Thyroid gland (tissue), 4 donors: ENCODE measurements at regions not wholly inside any gene's neighbourhood (a gene's known extent, or its start where the extent isn't known, plus 50 kb on each side); places are given as distances from the start of the nearest gene placed in this dataset.

Source experiments
- DNase-seq, 2 donors: peaks; one replicate each; pipeline ENCODE4 v3.0.0-alpha.2; 2019
- H3K27ac ChIP-seq, 3 donors: fragments of 200-600 bp; sonication (generic); 1 replicate in 2 of 3; 2 replicates in 1 of 3; pipeline ENCODE4 v1.5.1; 2016 to 2019; ENCODE audit warnings: mild to moderate bottlenecking in 1 of 3, moderate library complexity in 1 of 3
- H3K27me3 ChIP-seq: fragments of 200-600 bp; sonication (generic); one replicate; pipeline ENCODE4 v1.5.1; 2019
- H3K36me3 ChIP-seq, 2 donors: fragments of 200-600 bp; sonication (generic); one replicate each; pipeline ENCODE4 v1.5.1; 2016 to 2019
- H3K4me1 ChIP-seq, 2 donors: fragments of 200-600 bp; sonication (generic); one replicate each; pipeline ENCODE4 v1.5.1; 2017 to 2019
- H3K4me3 ChIP-seq, 3 donors: fragments of 200-600 bp; sonication (generic); replicated peaks in 1 of 3; 1 replicate in 2 of 3; 2 replicates in 1 of 3; pipeline ENCODE4 v1.5.1; 2016; ENCODE audit warnings: mild to moderate bottlenecking in 1 of 3
- H3K9me3 ChIP-seq: fragments of 200-600 bp; sonication (generic); one replicate; pipeline ENCODE4 v1.5.1; 2017
- POLR2A ChIP-seq, 2 donors: fragments of 450-650 bp; IDR thresholded peaks; one replicate each; pipeline ENCODE4 v1.6.1; 2017; ENCODE audit warnings: antibody characterized with exemption in 2 of 2, mild to moderate bottlenecking in 2 of 2, moderate library complexity in 1 of 2
- WGBS, 2 donors: methylation state at CpG; one replicate each; pipeline ENCODE4 v1.1.5; 2017; 5-methylcytosine and 5-hydroxymethylcytosine counted together
- intact Hi-C: fragments of 100-400 bp; cut with DNase I; formaldehyde crosslinking; loops from one replicate; pipeline ENCODE4 v1.15.1; 2023
- TF ChIP-seq, protein P1 (sequence below), 6 experiments: fragments of 200-600 bp in 3 of 6; fragments of 450-650 bp in 3 of 6; sonication (generic) in 3 of 6; IDR thresholded peaks; one replicate each; pipeline ENCODE4 v1.5.1; 2016 to 2019; ENCODE audit warnings: antibody characterized with exemption in 6 of 6, mild to moderate bottlenecking in 2 of 6, inconsistent platforms in 1 of 6, moderate library complexity in 1 of 6

DNA sequence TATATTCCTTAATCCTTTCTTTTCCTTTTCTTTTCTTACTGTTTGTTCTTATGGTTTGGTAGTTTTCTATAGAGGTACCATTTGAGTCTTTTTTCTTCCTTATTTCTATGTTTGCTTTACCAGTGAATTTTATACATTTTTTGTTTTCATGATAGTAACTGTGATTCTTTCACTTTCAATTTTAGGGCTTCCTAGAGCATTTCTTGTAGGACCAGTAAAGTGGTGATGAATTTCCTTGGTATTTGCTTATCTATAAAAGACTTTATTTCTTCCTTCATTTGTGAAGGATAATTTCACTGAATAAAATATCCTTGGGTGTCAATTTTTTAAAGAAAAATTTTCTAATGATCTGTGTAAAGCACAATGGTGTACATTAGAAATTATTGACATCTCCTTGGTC is 637.4 kb downstream of the CD109 start:
- H3K4me1 ChIP-seq, result no peaks in the 10 kb centered on the region
- no peaks in the 10 kb centered on the region for H3K27me3 ChIP-seq
- no peak overlapping the region for H3K27ac ChIP-seq
- intact Hi-C loops, result no loop called here
- H3K36me3 ChIP-seq, result no peaks in the 10 kb centered on the region
- DNase-seq, result no peak
- H3K9me3 ChIP-seq, result no peaks in the 10 kb centered on the region
- no peak overlapping the region for H3K4me3 ChIP-seq
- TF ChIP-seq, protein P1, sequence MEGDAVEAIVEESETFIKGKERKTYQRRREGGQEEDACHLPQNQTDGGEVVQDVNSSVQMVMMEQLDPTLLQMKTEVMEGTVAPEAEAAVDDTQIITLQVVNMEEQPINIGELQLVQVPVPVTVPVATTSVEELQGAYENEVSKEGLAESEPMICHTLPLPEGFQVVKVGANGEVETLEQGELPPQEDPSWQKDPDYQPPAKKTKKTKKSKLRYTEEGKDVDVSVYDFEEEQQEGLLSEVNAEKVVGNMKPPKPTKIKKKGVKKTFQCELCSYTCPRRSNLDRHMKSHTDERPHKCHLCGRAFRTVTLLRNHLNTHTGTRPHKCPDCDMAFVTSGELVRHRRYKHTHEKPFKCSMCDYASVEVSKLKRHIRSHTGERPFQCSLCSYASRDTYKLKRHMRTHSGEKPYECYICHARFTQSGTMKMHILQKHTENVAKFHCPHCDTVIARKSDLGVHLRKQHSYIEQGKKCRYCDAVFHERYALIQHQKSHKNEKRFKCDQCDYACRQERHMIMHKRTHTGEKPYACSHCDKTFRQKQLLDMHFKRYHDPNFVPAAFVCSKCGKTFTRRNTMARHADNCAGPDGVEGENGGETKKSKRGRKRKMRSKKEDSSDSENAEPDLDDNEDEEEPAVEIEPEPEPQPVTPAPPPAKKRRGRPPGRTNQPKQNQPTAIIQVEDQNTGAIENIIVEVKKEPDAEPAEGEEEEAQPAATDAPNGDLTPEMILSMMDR (IDR thresholded peaks at IDR 0.05), result no peak
- no peak for TF ChIP-seq POLR2A (IDR thresholded peaks at IDR 0.05)

DNA sequence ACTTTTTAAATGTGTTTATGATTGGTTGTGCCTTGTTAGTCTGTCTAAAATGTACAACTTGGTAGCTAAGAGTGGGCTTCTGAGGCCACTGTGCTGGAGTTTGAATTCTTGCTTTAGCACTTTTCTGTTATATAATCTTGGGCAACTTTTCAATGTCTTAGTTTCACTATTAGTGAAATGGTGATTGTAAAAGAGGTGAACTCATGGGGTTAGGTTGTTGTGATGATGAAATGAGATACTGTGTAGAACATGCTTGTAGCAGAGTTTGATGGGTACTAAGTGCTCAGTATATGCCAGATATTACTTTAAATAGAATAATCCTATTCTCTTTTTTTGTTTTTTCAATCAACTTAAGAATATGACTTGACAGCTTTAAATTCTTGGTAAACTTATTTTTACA is 624.7 kb downstream of the CD109 start:
- no peaks in the 10 kb centered on the region for H3K27me3 ChIP-seq
- DNase-seq, result no peak
- no peaks in the 10 kb centered on the region for H3K36me3 ChIP-seq
- H3K9me3 ChIP-seq, result no peaks in the 10 kb centered on the region
- intact Hi-C loops, result no loop called here
- no peak for TF ChIP-seq POLR2A (IDR thresholded peaks at IDR 0.05)
- TF ChIP-seq, protein P1 (IDR thresholded peaks at IDR 0.05), result no peak
- no peak overlapping the region for H3K27ac ChIP-seq
- no peak overlapping the region for H3K4me3 ChIP-seq
- H3K4me1 ChIP-seq, result no peaks in the 10 kb centered on the region

DNA sequence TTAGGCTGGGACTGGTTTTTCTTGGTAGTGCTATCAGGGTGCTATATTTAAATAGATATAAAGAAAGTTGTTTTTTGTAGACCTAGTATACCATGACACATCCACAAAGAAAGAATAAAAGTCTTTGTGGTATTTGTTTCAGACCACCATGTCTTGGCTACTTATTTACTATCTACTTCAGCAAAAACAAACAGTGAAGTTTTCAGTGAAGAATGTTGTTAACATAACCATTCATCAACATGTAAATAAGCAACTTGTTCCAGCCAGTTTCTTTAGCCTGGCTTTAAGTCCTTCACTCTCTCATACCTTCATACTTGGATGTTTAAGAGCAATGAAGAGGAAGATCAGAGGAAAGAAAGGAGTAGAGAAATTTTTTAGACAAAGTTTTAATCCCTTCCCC is 624.1 kb downstream of the CD109 start:
- intact Hi-C loops, result no loop called here
- H3K4me1 ChIP-seq, result no peaks in the 10 kb centered on the region
- TF ChIP-seq, protein P1 (IDR thresholded peaks at IDR 0.05), result no peak
- no peak for TF ChIP-seq POLR2A (IDR thresholded peaks at IDR 0.05)

DNA sequence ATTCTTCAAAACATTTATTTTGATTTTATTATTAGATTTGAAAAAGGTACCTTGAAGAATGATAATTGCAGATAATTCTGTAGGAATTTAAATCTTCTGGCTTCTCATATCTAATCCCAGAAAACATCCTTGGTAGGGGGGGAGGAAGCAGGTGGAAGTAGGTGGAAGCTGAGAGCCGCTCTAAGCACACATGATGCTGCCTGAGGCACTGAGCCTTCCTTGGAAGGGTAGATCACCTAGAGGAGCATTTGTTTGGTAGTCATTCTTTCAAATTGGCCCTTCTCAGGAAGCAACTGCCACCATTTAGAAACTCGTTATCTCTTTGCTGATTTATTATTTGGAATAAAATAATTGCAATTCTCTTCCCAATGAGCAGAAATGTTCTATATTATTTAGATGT is 623.3 kb downstream of the CD109 start:
- Histone ChIP-seq H3K27ac (no peak overlapping the region), H3K4me1 (no peaks in the 10 kb centered on the region), H3K4me3 (no peak overlapping the region), H3K9me3 (no peaks in the 10 kb centered on the region), H3K36me3 (no peaks in the 10 kb centered on the region), H3K27me3 (no peaks in the 10 kb centered on the region)
- intact Hi-C loops, result no loop called here
- no peak for DNase-seq
- 61 to 63% methylated on average over 2 of the region's 2 CpGs for WGBS, 2 donors
- TF ChIP-seq, protein P1 (IDR thresholded peaks at IDR 0.05), result no peak
- TF ChIP-seq POLR2A (IDR thresholded peaks at IDR 0.05), result no peak

More for the DNA sequence above, 624.1 kb downstream of the CD109 start:
- H3K27ac ChIP-seq, result no peak overlapping the region
- no peaks in the 10 kb centered on the region for H3K27me3 ChIP-seq
- DNase-seq, result no peak
- no peak overlapping the region for H3K4me3 ChIP-seq
- H3K9me3 ChIP-seq, result no peaks in the 10 kb centered on the region
- H3K36me3 ChIP-seq, result no peaks in the 10 kb centered on the region

DNA sequence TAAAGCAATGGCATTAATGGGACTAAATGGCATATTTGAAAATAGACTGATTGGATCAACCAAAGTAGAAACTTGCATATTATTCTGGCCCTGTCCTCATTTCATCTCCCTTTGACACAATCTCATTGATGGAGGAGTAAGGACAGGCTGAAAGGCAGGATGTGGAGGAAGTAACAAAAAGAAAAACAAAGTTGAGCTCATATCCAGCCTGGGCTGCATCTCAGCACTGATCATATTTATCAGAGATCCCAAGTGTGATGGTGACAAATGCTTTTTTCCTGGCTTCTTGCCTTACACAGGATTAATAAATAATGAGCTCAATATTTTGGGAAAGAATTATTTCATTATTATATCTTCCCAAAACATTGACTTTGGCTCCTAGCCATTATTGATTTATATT is 622.7 kb downstream of the CD109 start:
- no peaks in the 10 kb centered on the region for H3K36me3 ChIP-seq
- DNase-seq, result no peak
- TF ChIP-seq, protein P1 (IDR thresholded peaks at IDR 0.05), result no peak
- TF ChIP-seq POLR2A (IDR thresholded peaks at IDR 0.05), result no peak
- H3K27me3 ChIP-seq, result no peaks in the 10 kb centered on the region
- H3K9me3 ChIP-seq, result no peaks in the 10 kb centered on the region
- H3K4me3 ChIP-seq, result no peak overlapping the region
- no peaks in the 10 kb centered on the region for H3K4me1 ChIP-seq
- H3K27ac ChIP-seq, result no peak overlapping the region
- intact Hi-C loops, result no loop called here
